ENCODE measurements at regions not wholly inside any gene's neighbourhood (a gene's known extent, or its start where the extent isn't known, plus 50 kb on each side); places are given as distances from the start of the nearest gene placed in this dataset.

DNA sequence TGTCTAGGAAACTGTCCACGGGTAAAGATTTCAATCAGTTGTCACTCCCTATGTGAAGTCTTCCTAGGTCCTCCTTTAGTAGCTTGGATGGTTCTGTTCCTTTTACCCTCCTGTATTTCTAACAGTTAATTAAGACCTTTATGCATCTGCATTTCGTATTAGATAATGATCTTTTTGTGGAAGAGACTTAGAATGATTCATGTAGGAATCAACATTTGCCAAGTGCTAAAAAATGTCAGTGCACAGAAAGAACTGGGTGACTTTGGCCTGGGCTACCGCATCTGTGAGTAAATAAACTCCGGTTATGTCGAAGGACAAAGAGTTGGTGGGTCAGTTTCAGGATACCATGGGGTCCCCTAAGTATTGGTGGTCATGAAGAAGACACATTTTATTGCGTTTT is 918.0 kb downstream of the TFAP2A start:
- no CpG with 5 or more reads among the region's 6 CpGs for WGBS (ENCODE audit: extremely low coverage, insufficient read length, low lambda C conversion rate)
- no peak overlapping the region for H3K4me3 Mint-ChIP-seq
- H2BK15ac ChIP-seq (ENCODE audit: low read depth, low read length), result no peak overlapping the region

More for the DNA sequence above, 918.0 kb downstream of the TFAP2A start:
- Histone ChIP-seq H4K5ac (ENCODE audit: insufficient read length, low read depth, low read length) (no peak overlapping the region), H2BK120ac (ENCODE audit: low read depth, low read length, poor library complexity, severe bottlenecking) (no peak overlapping the region), H3K23me2 (ENCODE audit: insufficient read length, low read depth, low read length, poor library complexity, severe bottlenecking) (no peaks in the 10 kb centered on the region), H2BK5ac (ENCODE audit: insufficient read length, low read length) (no peak overlapping the region), H2BK20ac (ENCODE audit: low read depth, low read length, poor library complexity, severe bottlenecking) (no peak overlapping the region), H3K4me1 (ENCODE audit: insufficient read depth, low read length) (no peaks in the 10 kb centered on the region), H3K27ac (ENCODE audit: insufficient read length, low read depth, low read length) (no peak overlapping the region), H2AFZ (ENCODE audit: low read length) (no peak overlapping the region), H3K18ac (ENCODE audit: insufficient read length, low read depth, low read length) (no peak overlapping the region), H4K8ac (replicated peaks; ENCODE audit: insufficient read length, low read depth, low read length) (no peak overlapping the region), H3K56ac (ENCODE audit: insufficient read length, low read depth, low read length) (no peak overlapping the region), H3K79me1 (ENCODE audit: insufficient read depth, low read depth, low read length, poor library complexity, severe bottlenecking) (no peaks in the 10 kb centered on the region), H3T11ph (ENCODE audit: low read length) (no peak overlapping the region), H4K91ac (ENCODE audit: insufficient read length, low read depth, low read length) (no peak overlapping the region), H3K14ac (ENCODE audit: insufficient read depth, low read length) (no peak overlapping the region), H3K4ac (ENCODE audit: low read depth, low read length) (no peak overlapping the region), H2BK12ac (ENCODE audit: insufficient read length, low read depth, low read length) (no peak overlapping the region), H2AK5ac (ENCODE audit: insufficient read length, low read length) (no peak overlapping the region), H3K9me3 (ENCODE audit: control insufficient read depth, low read depth, low read length) (no peaks in the 10 kb centered on the region), H3K4me2 (ENCODE audit: insufficient read depth, insufficient read length, low read length) (no peak overlapping the region), H3K23ac (ENCODE audit: insufficient read length, low read depth, low read length) (no peak overlapping the region), H4K20me1 (ENCODE audit: control insufficient read depth, insufficient read depth, insufficient read length) (no peaks in the 10 kb centered on the region), H3K27me3 (ENCODE audit: insufficient read depth, low read length) (no peaks in the 10 kb centered on the region), H3K79me2 (ENCODE audit: insufficient read depth, low read length) (no peaks in the 10 kb centered on the region), H3K9ac (ENCODE audit: extremely low read depth, insufficient read length, low read length) (no peak overlapping the region)
- H3K27ac Mint-ChIP-seq, result no peak overlapping the region
- no peaks in the 10 kb centered on the region for H3K27me3 Mint-ChIP-seq (ENCODE audit: low read depth)
- TF ChIP-seq, protein P1, sequence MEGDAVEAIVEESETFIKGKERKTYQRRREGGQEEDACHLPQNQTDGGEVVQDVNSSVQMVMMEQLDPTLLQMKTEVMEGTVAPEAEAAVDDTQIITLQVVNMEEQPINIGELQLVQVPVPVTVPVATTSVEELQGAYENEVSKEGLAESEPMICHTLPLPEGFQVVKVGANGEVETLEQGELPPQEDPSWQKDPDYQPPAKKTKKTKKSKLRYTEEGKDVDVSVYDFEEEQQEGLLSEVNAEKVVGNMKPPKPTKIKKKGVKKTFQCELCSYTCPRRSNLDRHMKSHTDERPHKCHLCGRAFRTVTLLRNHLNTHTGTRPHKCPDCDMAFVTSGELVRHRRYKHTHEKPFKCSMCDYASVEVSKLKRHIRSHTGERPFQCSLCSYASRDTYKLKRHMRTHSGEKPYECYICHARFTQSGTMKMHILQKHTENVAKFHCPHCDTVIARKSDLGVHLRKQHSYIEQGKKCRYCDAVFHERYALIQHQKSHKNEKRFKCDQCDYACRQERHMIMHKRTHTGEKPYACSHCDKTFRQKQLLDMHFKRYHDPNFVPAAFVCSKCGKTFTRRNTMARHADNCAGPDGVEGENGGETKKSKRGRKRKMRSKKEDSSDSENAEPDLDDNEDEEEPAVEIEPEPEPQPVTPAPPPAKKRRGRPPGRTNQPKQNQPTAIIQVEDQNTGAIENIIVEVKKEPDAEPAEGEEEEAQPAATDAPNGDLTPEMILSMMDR (conservative IDR thresholded peaks at IDR 0.05), result no peak
- peaks cover 0 to 5% of the 10 kb centered on the region in 2 experiments; a peak in 4 of 5 replicates for H3K9me3 Mint-ChIP-seq
- peaks cover 0 to 13% (median 0%) of the 10 kb centered on the region in 3 experiments; a peak in 4 of 7 replicates for H3K36me3 Mint-ChIP-seq (ENCODE audit: insufficient read depth in 1 of 3, low read depth in 3 of 3)
- no peak for DNase-seq
- H3K4me1 Mint-ChIP-seq, result peaks cover 6 to 10% of the 10 kb centered on the region in 2 experiments

Data from H9 (cell line).